D341Med (cell line): ENCODE measurements at regions not wholly inside any gene's neighbourhood (a gene's known extent, or its start where the extent isn't known, plus 50 kb on each side); places are given as distances from the start of the nearest gene placed in this dataset.
A peak's percentile ranks its signal among the peaks of the same experiment; 100 is the strongest.
"Not testable (repeated sequence)": the region's sequence is repeated elsewhere in the genome, so short reads cannot be mapped to it uniquely, and the experiment has no call there.

ENCODE experiments used
- DNase-seq: peaks from one replicate; pipeline ENCODE4 v3.0.0; 2012; ENCODE audit warnings: low spot score

DNA sequence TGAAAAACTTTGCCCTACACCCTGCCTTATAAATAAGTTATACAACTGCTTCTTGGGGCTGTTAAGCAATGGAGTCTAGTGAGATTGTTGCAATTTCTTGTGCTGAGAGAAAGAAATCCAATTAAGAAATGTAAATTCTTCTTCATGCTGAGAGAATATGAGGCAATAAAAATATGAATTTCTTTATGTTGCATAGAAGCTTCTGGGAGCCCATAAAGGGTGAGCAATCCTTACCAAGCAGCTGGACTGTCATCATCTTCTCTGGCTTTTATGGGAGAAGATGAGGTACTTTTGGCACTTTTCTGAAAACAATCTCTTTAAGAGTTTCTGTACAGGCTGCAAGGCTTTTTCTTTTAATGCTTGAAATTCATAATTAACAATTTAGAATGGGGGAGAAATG, 204.3 kb downstream of the DMRTA1 start:
- DNase-seq = no peak

DNA sequence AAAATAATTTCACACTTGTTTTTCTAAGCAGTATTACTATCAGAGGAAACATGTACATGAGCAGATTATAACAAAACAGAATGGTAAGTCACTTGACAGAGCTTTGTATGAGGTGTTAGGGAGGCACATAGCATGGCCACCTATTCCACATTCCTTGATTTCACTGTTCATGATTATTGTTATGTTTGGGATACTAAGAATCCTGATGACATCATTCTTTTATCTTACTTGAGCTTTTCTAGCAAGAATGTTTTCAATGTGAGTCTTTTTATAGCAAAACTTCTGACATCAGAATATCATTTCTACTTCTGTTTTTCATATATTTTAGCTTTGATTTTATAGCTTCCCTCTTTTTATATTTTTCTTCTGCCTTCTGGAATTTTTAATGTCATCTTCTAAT, 208.2 kb downstream of the DMRTA1 start:
- no peak for DNase-seq

DNA sequence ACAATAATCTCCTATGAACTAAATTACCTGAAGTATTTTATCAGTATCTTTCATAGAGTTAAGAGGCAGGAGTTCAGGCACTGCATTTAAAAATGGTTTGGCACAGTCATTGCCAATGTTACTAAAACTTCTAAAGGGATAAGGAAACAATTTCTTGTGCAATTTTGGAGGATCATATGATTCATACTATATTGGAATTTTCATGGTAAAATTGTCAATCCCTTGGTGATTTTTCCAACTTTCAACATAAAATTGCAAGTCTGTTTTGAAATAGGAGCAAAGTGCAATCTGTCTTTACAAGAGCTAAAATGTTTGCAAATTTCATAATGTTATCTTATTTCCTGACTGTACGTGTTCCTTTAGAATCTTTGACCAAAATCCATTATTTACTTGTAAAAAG, 211.1 kb downstream of the DMRTA1 start:
- DNase-seq = no peak

DNA sequence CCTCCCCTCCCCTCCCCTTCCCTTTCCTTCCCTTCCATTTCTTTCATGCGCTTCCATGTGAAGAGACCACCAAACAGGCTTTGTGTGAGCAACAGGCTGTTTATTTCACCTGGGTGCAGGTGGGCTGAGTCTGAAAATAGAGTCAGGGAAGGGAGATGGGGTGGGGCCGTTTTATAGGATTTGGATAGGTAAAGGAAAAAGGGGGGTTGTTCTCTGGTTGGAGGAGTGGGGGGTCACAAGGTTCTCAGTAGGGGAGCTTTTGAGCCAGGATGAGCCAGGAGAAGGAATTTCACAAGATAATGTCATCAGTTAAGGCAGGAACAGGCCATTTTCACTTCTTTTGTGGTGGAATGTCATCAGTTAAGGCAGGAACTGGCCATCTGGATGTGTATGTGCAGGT, 211.9 kb downstream of the DMRTA1 start:
- DNase-seq = not testable (repeated sequence)

DNA sequence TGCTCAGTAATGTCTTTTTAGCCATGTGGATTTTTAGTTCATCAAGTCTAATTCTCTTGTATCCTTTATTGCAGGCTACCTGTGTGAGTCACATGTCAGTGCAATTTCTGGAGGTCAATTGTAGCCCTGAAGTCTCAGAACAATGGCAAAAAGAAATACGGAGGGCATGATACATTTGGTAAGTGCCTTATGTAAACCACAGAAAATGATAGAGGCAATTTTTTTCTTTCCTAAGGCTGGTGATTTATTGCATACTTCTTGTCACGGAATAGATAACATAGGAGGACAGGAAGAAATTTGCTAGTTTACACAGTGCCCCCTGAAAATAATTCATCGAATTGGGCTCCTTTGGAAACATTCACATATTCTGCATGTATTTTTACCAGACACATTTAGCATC, 235.9 kb downstream of the DMRTA1 start:
- no peak for DNase-seq

DNA sequence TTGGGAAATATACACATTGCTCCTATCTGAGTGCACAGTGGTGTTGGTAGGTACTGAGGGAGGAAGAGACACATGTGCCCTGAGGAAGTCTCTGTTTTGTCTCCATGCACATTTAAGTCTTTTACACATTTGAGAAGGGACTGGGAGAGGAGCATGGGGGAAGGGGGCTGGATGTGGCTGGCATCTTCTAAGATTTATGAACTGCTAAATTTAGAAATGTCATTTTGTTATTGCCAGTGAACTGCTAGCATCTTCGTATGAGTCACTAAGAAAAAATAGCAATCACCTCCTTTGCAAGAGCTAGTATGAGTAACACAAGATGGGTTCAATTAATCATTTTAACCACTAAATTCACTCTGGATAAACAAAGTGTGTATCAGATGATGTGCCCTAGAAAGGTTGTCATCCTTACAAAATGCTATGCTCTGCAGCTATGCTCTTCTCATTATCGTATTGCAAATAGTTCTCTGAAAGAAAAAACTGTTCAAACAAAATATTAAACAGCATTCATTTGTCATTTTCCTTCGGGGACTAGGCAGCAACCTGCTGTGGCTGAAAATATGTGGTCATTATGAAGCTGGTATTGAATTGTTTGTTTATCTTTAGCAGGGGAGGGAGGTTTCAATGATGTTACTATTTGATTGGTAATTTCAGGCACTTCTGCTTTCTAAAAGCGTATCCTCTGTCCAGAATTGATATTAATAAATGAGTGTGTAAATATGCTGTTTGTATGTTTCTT, 236.5 kb downstream of the DMRTA1 start:
- no peak for DNase-seq

DNA sequence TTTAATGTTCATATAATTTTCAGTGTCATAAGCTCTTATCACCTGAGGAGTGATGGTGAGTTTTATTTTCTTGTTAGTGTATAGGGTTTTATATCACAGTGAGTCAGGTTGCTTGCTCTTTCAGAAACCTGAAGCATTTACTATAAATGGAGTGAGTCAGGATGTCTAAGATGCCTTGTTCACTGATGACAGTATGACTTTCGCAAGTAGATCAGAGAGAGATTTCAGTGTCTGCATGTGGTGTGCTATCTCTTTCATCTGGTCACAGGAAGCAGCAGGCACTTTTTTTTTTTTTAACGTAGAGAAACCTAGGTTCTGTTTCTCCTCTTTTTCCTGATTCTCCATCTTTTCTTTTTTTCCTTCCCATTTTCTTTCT, 237.1 kb downstream of the DMRTA1 start:
- DNase-seq = no peak

DNA sequence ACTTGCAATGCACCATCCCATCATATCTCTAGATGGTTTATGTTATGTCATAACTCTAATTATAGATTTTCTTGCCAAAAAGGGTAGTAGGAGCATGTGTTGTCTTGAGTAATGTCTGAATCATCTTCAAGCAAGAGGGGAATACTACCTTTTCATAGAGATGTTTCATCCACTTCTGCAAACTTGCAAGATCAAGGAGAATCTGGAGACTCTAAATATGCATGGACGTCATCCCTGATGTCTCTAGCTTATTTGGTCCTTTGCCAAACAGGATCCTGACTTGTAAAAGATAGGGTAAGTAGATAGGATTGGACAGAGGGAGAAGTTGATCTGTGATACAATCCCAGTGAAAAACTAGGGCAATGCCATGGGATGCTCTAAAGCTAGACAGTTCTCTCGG, 246.5 kb downstream of the DMRTA1 start:
- DNase-seq = no peak

DNA sequence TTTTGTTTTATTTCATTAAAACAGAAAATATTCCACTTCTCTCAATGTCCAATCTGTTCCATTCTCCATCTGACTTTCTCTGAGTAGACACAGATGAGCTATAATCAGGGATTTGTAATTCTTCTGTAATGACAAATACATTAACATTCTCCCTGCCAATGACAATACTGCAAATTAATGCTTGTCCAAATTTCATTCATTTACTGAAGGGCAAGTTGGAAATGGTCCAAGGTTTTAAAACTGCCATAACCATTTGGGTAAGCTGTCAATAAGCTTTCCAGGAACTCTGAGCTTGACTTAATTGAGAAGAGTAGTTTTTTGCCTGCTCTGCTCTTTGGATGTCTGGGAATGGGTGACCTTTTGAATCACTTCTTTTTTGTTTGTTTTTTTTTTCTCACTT, 253.5 kb downstream of the DMRTA1 start:
- no peak for DNase-seq

DNA sequence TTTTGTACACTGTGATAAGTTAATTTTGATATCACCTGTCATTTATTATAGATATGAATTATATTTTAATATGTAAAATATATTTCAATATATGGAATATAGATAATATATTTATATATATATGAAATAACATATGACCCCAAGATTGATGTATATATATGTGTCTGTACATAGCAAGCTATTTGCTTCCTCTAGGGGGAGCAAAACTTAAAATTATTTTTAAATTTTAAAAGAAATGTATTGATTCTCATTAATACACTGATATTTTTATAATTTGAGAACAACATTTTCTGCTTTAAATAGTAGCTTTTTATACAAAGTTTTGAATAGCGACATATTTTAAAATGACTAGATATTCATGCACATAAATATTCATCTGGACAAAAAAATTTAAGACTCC, 272.0 kb downstream of the DMRTA1 start:
- no peak for DNase-seq

DNA sequence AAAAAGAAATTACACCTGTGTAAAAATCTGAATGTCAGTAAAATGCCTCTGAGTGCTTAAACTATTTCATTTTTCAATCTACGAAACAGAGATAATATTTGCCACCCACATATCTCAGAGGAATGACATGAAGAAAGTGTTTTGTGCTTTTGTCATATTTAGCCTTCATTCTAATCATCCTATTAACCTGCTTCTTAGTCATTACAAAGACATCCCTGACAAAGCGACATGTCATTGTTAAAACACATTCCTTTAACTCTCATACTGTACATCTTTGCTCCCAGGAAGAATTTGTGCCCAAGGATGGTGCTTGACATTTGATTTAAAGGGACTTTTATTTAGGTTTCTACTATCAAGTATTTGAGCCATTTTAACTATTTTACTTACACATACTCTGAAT, 275.9 kb downstream of the DMRTA1 start:
- no peak for DNase-seq

DNA sequence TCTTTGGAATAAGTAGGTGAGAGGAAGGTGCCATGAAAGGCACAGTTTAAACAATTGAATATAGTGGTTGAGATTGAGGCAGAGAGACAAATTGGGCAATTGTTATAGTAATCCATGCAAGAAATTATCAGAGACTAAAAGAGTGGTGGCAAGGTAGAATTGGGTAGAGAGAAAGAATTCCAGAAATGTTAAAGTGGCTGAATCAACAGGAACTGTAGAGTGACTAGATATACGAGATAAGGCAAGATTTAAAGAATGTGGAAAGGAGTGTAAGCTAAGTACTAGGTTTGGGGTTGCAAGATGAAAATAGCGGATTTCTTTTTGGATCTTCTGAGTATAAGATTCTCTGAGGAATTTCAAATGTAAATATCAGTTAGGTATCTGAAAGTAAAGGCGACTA, 285.2 kb downstream of the DMRTA1 start:
- DNase-seq = no peak

DNA sequence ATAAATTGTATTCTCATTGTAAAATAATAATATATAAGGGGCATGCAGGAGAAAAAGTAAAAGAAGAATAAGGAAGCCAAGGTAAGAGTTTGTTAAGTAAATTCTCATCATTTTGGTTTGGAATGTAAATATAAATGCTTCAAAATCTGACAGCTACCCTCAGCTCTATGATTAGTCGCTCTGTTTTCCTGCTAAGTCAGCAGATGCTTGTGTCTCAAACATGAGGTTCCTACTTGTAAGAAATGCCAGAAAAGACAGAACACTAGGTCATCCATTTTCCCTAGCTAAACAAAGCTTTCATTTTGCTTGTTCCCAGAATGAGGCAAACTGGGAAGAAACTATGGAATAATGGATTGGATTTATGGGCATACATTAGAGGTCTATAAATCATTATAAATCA, 293.1 kb downstream of the DMRTA1 start:
- DNase-seq = no peak

DNA sequence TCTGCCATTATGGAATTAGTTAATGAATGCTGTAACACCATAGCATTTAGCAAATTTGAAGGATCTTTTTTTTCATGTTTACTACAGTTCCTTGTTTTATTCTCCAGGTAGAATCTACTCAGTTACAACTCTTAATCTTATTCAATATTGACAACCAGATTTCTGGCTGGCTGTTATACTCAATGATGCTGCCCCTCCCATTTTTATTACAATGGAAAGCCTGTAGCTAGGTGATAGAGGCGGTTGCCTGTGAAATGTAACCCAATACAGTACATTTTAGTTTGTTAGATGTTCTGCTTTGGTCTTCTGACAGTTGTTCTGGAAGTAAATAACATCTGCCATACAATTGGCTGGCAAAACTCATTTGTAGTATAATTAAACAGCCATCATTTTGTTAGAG, 294.2 kb downstream of the DMRTA1 start:
- no peak for DNase-seq

DNA sequence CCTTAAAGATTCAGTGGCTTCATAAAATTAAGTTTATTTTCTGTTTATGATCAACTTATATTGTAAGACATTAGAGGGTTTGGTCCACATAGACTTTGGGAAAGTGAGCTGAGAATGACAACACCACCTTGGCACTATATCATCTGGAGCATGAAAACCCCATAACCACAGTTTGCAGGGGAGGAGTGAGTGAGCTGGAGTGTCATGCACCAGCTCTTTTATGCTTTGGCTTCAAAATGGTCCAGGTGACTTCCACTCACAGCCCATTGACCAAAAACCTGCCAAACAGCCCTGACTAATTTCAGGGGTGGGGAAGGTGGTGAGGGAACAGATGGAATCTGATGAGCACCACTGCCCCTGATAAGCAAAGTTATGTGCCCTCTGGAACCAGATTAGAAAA, 295.8 kb downstream of the DMRTA1 start:
- no peak for DNase-seq

DNA sequence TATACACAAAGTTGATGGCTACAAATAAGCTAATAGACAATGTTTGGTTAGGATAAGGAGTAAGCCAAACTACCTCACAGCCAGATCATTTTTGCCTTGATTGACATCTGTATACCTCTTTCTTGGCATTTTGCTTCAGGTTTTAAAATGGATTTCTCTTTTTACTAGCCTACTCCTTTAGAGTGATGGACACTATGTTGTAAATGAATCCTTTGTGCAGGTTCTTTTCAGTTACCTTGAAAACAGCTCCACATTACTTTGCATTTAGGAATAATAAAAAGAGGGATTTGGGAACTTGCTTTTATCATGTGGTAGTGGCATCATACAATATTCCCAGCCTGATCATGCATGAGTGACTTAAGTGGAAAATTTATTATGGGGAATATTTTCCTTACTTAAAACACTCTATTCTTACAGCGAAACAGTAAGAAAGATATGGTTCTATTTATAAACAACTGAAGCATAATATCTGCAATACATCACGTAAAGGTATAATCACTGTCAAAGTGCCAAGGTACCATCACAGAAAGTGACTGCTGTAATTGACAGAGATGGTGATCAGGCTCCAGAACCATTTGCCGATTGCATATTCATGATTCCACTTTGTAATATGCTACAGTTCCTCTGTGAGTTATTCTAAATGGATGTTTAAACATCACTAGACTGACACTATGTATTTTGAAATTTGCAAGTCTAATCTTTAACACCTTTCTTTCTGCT, 327.0 kb downstream of the DMRTA1 start:
- no peak for DNase-seq

DNA sequence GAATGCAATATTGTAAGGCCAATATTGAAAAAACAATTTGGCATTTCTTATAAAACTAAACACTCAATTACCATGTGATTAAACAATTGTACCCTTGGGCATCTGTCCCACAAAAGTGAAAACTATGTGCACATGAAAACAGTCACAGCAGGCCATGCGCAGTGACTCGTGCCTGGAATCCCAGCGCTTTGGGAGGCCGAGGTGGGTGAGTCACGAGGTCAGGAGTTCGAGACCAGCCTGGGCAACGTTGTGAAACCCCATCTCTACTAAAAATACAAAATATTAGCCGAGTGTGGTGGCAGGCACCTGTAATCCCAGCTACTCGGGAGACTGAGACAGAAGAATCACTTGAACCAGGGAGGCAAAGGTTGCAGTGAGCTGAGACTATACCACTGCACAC, 343.7 kb downstream of the DMRTA1 start:
- no peak for DNase-seq

DNA sequence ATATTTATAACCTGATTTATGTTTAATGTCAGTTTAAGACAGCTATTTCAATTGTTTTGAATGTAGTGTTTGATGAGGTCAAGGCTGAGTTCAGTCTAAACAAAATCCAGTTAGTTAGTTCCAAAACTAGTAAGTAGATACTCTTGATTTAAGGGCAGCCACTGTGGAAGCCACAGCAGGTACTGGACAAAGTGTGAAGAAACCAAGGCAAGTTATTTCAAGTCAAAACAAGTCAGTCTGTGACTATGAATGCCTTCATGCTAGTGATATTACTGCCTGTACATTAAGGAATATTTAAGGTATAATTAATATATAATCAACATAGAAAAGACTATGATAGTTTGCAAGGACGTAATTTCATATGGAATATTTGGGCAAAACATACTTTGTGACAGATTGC, 362.3 kb downstream of the DMRTA1 start:
- DNase-seq = no peak

DNA sequence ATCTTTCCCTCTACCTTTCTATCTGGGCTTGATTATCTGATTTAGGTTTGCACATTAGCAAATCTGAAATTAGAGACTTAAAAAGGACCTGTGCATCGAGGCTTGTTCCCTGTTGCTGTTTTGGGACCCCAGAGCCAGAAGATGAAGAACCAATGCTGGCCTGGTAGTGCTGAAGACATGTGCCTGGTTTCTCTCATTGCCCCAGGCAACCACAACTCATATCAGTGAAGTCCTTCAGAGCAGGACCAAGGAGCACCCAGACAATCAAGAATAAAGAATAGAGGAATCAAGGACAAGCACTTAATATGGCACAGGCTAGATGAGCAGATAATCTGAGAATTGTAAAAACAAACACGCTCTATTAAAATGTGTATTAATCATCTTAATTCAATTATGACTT, 362.7 kb downstream of the DMRTA1 start:
- DNase-seq = no peak

DNA sequence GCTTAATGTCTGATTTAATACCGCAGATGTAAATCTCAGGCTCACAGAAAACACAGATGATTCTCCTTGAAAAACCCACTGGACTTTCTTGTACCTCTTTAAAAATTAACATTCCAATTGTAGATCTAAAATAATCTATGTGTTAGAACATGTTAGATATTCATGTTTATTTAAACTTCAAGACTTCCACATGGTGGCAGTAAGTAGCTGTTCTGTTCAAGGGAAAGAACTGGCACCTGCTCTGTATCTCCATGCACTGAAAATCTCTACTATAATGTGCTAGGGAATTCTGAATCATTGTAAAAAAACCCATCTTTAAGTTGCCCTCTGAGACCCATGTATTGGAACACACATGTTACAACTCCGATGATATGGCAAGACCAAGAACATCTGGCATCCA, 366.9 kb downstream of the DMRTA1 start:
- DNase-seq = peak; percentile 23

DNA sequence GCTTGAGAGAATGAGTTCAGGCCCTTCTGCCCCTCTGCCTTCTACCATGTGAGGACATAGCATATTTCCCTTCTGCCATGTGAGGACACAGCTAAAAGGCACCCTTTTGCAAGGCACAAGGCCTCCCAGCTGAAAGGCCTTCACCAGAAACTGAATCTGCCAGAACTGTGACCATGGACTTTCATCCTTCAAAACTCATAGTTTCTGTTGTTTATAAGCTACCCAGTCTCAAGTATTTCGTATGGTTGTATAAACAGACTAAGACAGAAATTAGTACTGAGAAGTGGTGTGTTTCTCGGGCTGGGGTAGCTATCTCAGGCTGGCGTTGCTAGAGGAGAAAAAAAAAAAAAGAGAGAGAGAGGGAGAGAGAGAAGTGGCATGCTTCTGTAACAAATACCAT, 368.6 kb downstream of the DMRTA1 start:
- no peak for DNase-seq

DNA sequence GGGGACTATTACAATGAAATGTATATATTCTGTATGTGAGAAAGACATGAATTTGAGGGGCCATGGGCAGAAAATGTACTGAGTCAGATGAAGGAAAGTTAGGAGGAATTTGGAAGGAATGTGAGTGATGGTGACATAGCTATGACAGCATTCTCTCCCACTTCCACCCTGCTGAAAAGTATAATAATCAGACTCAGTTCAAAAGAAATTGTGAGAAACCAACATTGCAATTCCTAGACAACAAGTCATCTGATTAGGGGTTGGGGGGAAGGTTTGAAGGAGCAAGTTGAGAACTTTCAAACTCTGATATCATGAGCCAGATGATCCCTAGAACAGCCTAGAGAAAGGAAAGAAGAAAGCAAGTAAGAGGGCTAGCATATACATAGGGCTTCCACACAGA, 370.6 kb downstream of the DMRTA1 start:
- DNase-seq = no peak

DNA sequence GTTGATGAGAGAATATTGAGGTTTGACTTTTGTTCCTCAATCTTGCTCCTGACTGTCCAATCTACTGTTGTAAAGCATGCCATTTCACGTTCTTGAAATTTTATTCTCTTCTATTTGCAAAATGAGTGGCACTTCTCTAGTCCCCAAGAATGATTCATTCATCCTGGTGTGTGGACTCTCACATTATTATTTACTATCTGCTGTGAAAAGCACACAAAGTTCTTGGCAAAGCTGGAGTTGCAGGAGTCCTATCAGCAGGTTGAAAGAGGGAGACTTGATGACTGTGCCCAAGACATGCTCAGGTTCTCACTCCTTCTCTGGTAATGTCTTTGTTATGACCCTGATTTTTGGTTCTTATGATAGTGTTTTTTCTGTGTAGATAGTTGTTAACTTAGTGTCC, 382.6 kb downstream of the DMRTA1 start:
- no peak for DNase-seq

DNA sequence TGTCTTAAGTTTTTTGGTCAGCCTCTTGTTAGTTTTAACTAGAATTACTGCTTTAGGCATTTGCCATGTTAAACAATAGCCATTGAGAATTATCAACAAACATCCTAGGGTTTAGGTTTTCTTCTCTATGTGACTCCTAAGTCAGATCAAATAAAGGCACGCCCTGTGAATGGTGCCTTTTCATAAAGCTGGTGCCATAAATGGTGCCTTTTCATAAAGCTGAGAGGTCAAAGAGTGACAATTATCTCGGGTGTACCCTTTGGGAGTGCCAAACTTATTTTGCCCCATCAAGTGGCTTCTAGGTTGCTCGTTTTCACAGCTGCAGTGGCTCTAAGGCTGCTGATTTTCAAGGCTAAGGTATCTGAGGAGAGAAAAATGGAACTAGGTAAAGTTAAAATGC, 391.6 kb downstream of the DMRTA1 start:
- DNase-seq = no peak
